Progenitor cell of endocrine pancreas (in vitro differentiated cells): ENCODE measurements at regions not wholly inside any gene's neighbourhood (a gene's known extent, or its start where the extent isn't known, plus 50 kb on each side); places are given as distances from the start of the nearest gene placed in this dataset.

Source experiments
- DNase-seq: peaks from one replicate; pipeline ENCODE4 v3.0.0; 2021; ENCODE audit warnings: low spot score; ENCODE audit not compliant: unreplicated experiment
- H3K27ac Mint-ChIP-seq: 2 replicates; pipeline ENCODE4 v1.8.0; 2021; ENCODE audit warnings: mild to moderate bottlenecking, moderate library complexity, mixed read lengths
- H3K27me3 Mint-ChIP-seq: 2 replicates; pipeline ENCODE4 v1.8.0; 2021; ENCODE audit warnings: mixed read lengths
- H3K36me3 Mint-ChIP-seq: 2 replicates; pipeline ENCODE4 v1.8.0; 2022; ENCODE audit warnings: mixed read lengths; ENCODE audit not compliant: insufficient read depth
- H3K4me1 Mint-ChIP-seq: 2 replicates; pipeline ENCODE4 v1.8.0; 2021; ENCODE audit warnings: low read depth, mixed read lengths
- H3K4me3 Mint-ChIP-seq: 2 replicates; pipeline ENCODE4 v1.8.0; 2021; ENCODE audit warnings: low read depth, mild to moderate bottlenecking, moderate library complexity, mixed read lengths
- H3K9me3 Mint-ChIP-seq: 2 replicates; pipeline ENCODE4 v1.8.0; 2021; ENCODE audit warnings: low read depth, mixed read lengths
- CTCF ChIP-seq: fragments of 200-600 bp; sonication (generic); IDR thresholded peaks from one replicate; pipeline ENCODE4 v1.5.0; 2021; ENCODE audit warnings: antibody characterized with exemption, mild to moderate bottlenecking; ENCODE audit not compliant: unreplicated experiment

DNA sequence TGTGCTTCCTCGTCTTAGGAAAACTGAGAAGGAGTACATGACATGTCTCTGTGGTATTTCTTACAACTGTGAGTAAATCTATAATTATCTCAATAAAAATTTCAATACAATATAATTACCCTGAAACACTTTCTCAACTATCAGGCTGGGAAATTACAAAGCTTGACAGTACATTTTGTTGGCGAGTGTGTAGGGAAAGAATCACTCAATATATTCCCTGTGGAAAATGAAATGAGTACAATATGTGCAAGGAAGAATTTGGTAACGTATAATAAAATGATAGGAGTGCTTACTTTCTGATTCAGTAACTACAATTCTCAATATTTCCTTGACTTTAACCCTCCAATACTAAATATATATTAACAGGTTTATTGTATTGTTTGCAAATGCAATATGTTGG is 818.2 kb upstream of the CADM2 start:
- Mint-ChIP-seq H3K36me3 (no peaks in the 10 kb centered on the region), H3K4me3 (no peak overlapping the region), H3K4me1 (peaks cover 2% of the 10 kb centered on the region), H3K27me3 (no peaks in the 10 kb centered on the region), H3K27ac (no peak overlapping the region), H3K9me3 (no peaks in the 10 kb centered on the region)
- DNase-seq = no peak
- TF ChIP-seq CTCF = no peak

DNA sequence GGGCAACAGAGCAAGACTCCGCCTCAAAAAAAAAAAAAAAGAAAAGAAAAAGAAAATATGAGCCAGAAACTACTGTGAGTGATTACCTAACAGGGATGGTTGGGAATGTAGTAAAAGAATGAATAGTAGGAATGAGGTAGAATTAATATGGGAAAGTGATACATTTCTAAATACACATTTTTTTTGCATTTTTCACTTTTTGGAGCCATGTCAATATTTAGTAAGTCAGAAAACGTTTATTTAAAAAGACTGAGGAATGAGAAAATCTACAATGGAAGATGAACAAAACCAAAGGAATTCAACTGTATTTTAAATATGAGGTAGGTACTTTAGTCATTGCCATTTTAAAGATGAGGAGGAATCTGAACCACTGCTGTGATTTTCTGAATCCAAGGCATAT is 817.2 kb upstream of the CADM2 start:
- H3K4me3 Mint-ChIP-seq = no peak overlapping the region
- DNase-seq = no peak
- no peaks in the 10 kb centered on the region for H3K27me3 Mint-ChIP-seq
- no peak overlapping the region for H3K27ac Mint-ChIP-seq
- H3K36me3 Mint-ChIP-seq = no peaks in the 10 kb centered on the region
- no peak for TF ChIP-seq CTCF
- H3K4me1 Mint-ChIP-seq = peaks cover 2% of the 10 kb centered on the region
- H3K9me3 Mint-ChIP-seq = no peaks in the 10 kb centered on the region

- no peaks in the 10 kb centered on the region for H3K27me3 Mint-ChIP-seq
- no peaks in the 10 kb centered on the region for H3K4me1 Mint-ChIP-seq
- no peak for DNase-seq
- H3K36me3 Mint-ChIP-seq = no peaks in the 10 kb centered on the region
- no peak overlapping the region for H3K4me3 Mint-ChIP-seq
- H3K27ac Mint-ChIP-seq = no peak overlapping the region
- peaks cover 8% of the 10 kb centered on the region for H3K9me3 Mint-ChIP-seq
- no peak for TF ChIP-seq CTCF
These were observed 793.5 kb upstream of the CADM2 start for GRCh38 chr3:84165328-84165727.

DNA sequence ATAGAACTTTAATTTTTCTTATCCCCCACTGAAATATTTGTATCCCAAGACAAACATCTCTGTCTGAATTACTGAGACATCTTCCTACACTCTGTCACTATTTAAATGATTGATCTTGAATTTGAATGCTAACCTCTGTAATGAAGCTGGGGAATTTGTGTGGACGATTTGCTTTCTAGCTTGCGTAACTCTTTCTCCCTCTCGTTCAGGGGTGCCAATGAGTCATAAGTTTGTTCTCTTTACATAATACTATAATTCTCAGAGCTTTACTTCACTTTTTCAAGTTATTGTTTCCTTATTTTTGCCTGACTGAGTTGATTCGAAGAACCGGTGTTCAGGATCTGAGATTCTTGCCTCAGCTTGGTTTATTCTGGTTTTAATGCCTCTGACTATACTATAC is 783.3 kb upstream of the CADM2 start:
- Mint-ChIP-seq H3K36me3 (no peaks in the 10 kb centered on the region), H3K4me3 (no peak overlapping the region), H3K27me3 (no peaks in the 10 kb centered on the region), H3K9me3 (peaks cover 12% of the 10 kb centered on the region), H3K4me1 (no peaks in the 10 kb centered on the region), H3K27ac (no peak overlapping the region)
- no peak for TF ChIP-seq CTCF
- no peak for DNase-seq

DNA sequence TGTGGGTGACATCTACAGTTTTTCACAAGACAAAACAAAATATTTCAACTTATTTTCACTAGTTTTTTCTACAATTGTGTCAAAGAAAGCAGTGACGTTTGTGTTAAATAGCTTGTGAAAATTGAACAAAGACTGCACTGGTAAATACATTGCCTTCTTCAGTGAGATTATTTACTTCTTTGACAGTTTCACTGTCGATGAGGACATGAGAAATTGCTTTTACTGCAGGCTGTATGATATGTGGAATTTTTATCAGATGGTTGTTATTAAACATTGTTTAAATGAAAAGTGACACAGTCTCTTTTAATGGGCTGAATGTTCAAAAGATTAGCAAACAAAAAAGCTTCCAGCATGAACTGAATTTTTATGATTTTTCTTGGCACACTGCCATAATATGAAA is 773.9 kb upstream of the CADM2 start:
- no peaks in the 10 kb centered on the region for H3K36me3 Mint-ChIP-seq
- no peak for TF ChIP-seq CTCF
- peak overlapping the region; percentile 22 for H3K27ac Mint-ChIP-seq
- H3K27me3 Mint-ChIP-seq = no peaks in the 10 kb centered on the region
- H3K9me3 Mint-ChIP-seq = peaks cover 6% of the 10 kb centered on the region
- no peak for DNase-seq
- no peaks in the 10 kb centered on the region for H3K4me1 Mint-ChIP-seq
- no peak overlapping the region for H3K4me3 Mint-ChIP-seq
